ENCODE measurements at regions not wholly inside any gene's neighbourhood (a gene's known extent, or its start where the extent isn't known, plus 50 kb on each side); places are given as distances from the start of the nearest gene placed in this dataset.

DNA sequence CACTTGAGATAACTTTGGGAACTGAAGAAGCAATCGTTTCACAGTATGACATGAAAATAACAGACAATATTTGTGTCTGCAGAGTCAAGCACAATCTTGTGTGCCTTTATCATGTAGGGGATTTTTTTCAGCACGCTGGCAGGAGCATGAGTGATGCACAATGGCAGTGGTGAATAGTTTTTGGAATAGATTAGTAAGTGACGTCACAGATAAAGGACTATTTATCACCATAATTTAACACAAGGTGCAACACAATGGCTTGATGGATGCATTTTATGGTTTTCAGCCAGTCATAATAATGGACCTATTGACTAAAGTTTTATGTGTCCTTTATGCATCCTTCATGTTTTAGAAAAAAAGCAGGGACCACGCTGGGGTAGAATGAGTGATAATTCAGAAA, 559.8 kb upstream of the FANCL start:
- TF ChIP-seq, protein P1, sequence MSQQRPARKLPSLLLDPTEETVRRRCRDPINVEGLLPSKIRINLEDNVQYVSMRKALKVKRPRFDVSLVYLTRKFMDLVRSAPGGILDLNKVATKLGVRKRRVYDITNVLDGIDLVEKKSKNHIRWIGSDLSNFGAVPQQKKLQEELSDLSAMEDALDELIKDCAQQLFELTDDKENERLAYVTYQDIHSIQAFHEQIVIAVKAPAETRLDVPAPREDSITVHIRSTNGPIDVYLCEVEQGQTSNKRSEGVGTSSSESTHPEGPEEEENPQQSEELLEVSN (IDR thresholded peaks at IDR 0.05; ENCODE audit: borderline replicate concordance, low read depth) = no peak
- TF ChIP-seq BHLHE40 (IDR thresholded peaks at IDR 0.05; ENCODE audit: low read depth, low read length) (no peak), HEYL (CRISPR knock-in tag; IDR thresholded peaks at IDR 0.05) (no peak), JUNB (IDR thresholded peaks at IDR 0.05) (no peak), POLR2A (IDR thresholded peaks at IDR 0.05; ENCODE audit: low read length) (no peak), JUN (IDR thresholded peaks at IDR 0.05) (no peak), CHD4 (IDR thresholded peaks at IDR 0.05; ENCODE audit: borderline replicate concordance) (no peak), RNF2 (IDR thresholded peaks at IDR 0.05; ENCODE audit: borderline replicate concordance, low read depth) (no peak)
- TF ChIP-seq, protein P2, sequence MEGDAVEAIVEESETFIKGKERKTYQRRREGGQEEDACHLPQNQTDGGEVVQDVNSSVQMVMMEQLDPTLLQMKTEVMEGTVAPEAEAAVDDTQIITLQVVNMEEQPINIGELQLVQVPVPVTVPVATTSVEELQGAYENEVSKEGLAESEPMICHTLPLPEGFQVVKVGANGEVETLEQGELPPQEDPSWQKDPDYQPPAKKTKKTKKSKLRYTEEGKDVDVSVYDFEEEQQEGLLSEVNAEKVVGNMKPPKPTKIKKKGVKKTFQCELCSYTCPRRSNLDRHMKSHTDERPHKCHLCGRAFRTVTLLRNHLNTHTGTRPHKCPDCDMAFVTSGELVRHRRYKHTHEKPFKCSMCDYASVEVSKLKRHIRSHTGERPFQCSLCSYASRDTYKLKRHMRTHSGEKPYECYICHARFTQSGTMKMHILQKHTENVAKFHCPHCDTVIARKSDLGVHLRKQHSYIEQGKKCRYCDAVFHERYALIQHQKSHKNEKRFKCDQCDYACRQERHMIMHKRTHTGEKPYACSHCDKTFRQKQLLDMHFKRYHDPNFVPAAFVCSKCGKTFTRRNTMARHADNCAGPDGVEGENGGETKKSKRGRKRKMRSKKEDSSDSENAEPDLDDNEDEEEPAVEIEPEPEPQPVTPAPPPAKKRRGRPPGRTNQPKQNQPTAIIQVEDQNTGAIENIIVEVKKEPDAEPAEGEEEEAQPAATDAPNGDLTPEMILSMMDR (IDR thresholded peaks at IDR 0.05) = no peak

All from A549 (cell line).